Rectal smooth muscle tissue (tissue), 1 donor: ENCODE measurements at regions not wholly inside any gene's neighbourhood (a gene's known extent, or its start where the extent isn't known, plus 50 kb on each side); places are given as distances from the start of the nearest gene placed in this dataset.

Experiments
- H3K27ac ChIP-seq: one replicate; pipeline ENCODE4 v1.7.0; 2013; ENCODE audit warnings: low read depth, low read length, inconsistent platforms
- H3K27me3 ChIP-seq: one replicate; pipeline ENCODE4 v1.7.0; 2013; ENCODE audit warnings: low read length; ENCODE audit not compliant: control insufficient read depth, insufficient read depth
- H3K36me3 ChIP-seq: one replicate; pipeline ENCODE4 v1.7.0; 2013; ENCODE audit warnings: low read length; ENCODE audit not compliant: control insufficient read depth, insufficient read depth
- H3K4me1 ChIP-seq: one replicate; pipeline ENCODE4 v1.7.0; 2013; ENCODE audit warnings: low read length; ENCODE audit not compliant: control insufficient read depth, insufficient read depth
- H3K4me3 ChIP-seq: one replicate; pipeline ENCODE4 v1.7.0; 2013; ENCODE audit warnings: low read length
- H3K9ac ChIP-seq: one replicate; pipeline ENCODE4 v1.7.0; 2013; ENCODE audit warnings: low read length

DNA sequence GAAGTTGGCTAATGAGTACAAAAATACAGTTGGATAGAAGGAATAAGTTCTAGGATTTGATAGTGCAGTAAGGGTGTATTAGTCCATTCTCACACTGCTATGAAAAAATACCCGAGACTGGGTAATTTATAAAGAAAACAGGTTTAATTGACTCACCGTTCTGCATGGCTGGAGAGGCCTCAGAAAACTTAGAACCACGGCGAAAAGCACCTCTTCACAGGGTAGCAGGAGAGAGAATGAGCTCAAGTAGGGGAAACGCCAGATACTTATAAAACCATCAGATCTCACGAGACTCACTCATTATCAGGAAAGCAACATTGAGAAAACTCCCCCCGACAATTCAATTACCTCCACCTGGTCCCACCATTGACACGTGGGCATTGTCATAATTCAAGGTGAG lies 483.3 kb downstream of the TUSC7 start:
- Histone ChIP-seq H3K4me1 (no peaks in the 10 kb centered on the region), H3K9ac (no peak overlapping the region)

DNA sequence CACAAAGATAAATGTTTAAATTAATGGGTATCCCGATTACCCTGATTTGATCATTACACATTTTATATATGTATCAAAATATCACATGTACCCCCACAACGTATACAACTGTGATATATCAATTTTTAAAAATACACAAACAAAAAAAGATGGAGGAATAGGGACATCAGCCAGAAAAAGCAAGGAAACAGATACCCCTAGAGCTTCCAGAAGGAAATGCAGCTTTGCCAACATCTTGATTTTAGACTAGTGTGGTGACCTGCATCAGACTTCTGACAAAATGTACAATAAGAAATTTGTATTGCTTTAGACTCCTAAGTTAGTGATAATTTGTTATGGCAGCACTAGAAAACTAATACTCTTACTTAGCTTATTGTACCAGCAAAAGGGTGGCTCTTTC lies 483.8 kb downstream of the TUSC7 start:
- H3K4me1 ChIP-seq, result no peaks in the 10 kb centered on the region
- H3K27ac ChIP-seq, result no peak overlapping the region
- no peaks in the 10 kb centered on the region for H3K27me3 ChIP-seq
- no peaks in the 10 kb centered on the region for H3K36me3 ChIP-seq
- no peak overlapping the region for H3K9ac ChIP-seq
- no peak overlapping the region for H3K4me3 ChIP-seq

More for the DNA sequence above, 483.3 kb downstream of the TUSC7 start:
- no peak overlapping the region for H3K4me3 ChIP-seq
- no peak overlapping the region for H3K27ac ChIP-seq
- H3K36me3 ChIP-seq, result no peaks in the 10 kb centered on the region
- no peaks in the 10 kb centered on the region for H3K27me3 ChIP-seq

DNA sequence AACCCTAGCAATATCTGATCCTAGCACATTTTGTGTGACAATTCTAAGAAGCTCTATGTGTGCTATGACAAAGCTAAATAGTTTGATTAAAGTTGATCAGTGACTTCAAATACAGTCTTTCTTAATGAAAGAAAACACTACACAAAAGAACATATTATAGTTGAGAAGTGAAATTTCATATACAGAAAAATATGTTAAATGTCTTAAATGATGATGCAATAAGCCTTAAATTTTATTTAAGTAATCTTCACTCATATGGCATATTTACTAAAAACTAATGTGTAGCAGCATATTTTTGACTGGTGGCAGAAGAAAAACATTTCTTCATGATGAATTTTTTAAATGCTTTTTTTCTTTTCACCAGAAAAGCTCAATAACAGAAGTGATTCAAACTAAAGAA lies 485.5 kb downstream of the TUSC7 start:
- Histone ChIP-seq H3K9ac (no peak overlapping the region), H3K4me3 (no peak overlapping the region), H3K27ac (no peak overlapping the region), H3K4me1 (no peaks in the 10 kb centered on the region), H3K36me3 (no peaks in the 10 kb centered on the region), H3K27me3 (no peaks in the 10 kb centered on the region)

DNA sequence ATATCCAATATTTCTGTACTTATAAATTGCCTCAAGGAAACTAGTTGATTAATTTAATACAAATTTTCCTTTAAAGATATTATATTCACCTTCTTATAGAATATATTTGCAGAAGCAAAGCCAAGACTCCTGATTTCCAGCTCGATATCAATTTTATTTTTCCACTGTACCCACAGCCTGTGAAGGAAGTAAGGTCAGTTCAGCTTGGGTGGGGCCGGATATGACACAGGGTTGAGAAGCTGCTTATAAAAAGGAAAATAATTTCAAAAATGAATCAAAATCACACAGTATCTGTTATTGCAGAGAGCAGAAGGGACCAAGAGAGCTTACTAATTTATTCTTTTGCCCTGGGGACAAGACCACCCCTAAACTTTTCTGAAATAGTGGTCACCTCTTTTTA lies 491.4 kb downstream of the TUSC7 start:
- H3K27me3 ChIP-seq, result no peaks in the 10 kb centered on the region
- H3K4me3 ChIP-seq, result no peak overlapping the region
- no peaks in the 10 kb centered on the region for H3K4me1 ChIP-seq
- H3K36me3 ChIP-seq, result no peaks in the 10 kb centered on the region
- no peak overlapping the region for H3K27ac ChIP-seq
- H3K9ac ChIP-seq, result no peak overlapping the region

DNA sequence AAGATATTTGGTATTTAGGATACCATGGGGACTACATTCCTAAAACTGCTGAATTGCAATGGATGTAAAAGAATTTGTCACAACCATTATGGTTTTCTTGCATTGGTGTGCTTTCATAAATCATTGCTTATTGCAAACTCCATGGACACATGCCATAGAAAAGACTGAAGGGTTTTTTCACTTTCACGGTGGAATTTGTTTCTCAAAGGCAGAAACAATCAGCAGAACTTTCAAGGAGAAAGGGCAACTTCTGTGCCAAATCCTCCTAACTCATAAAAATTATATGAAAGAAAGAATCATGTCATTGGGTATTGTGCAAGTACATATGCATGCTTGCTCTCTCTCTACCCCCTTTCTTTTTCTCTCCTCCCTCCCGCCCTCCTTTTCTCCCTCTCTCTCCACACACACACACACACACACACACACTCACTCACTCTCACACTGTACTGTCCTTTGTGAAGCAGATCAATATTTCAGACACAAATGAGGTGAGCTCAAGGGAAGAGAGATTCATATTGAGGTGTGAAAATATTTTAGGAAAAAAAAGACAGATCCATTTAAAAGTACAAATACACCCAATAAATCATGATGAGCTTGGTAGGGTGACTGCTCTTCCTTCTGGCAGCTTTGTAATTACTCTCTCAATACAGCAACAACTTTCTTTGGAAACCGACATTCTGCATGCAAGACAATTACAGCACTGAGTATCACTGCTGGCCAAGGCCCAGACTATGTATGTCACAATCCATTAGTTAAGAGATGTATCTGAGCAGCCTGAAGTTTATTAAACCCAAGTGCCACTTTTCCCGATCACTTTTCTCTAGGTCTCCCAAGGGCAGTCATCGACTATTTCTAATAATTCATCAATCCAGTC lies 492.6 kb downstream of the TUSC7 start:
- H3K9ac ChIP-seq, result no peak overlapping the region
- no peak overlapping the region for H3K27ac ChIP-seq
- no peak overlapping the region for H3K4me3 ChIP-seq
- H3K4me1 ChIP-seq, result no peaks in the 10 kb centered on the region
- H3K36me3 ChIP-seq, result no peaks in the 10 kb centered on the region
- no peaks in the 10 kb centered on the region for H3K27me3 ChIP-seq

DNA sequence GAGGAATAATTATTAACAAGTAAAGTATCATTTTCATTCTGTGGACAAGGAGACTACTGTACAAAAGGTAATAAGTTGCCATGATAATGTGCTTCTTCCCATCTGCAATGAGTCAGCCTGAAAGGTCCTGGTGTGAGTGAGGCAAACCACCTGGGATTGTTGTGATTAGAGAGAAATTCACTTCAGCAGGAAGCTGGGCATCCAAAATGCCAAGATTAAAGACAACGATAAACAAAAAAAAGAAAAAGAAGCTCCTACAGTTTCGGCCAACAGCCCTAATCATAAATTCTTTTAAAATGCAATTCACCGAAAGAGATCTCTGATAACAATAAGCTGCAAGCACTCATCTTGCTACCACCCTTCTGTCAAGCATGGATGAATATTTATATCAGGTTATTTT lies 507.8 kb downstream of the TUSC7 start:
- no peaks in the 10 kb centered on the region for H3K36me3 ChIP-seq
- H3K9ac ChIP-seq, result no peak overlapping the region
- no peak overlapping the region for H3K4me3 ChIP-seq
- H3K27ac ChIP-seq, result no peak overlapping the region
- H3K27me3 ChIP-seq, result no peaks in the 10 kb centered on the region
- no peaks in the 10 kb centered on the region for H3K4me1 ChIP-seq

DNA sequence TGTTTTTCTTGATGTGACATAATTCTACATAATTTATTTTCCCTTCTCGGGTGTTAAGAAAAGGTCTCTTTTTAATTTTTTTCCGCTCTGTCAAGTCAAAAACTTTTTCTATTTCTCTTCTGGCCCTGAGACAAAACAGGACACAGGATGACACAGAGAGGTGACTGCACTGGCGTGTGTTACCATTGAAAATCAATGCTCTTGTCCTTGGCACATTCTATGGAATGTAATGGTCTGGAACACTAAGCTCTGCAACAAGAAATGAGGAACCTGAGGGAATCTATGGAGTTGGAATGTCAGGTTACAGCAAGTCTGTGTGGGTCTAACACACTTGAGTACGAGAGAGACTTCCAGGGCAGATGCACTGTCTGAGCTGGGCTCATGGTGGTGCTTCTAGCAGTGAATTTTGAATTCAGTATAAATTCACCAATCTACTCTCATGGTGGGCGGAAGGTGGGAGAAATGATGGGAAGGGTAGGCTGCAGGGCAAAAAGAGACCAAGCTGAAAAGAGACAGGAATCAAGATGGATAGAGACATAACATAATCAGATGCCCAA lies 508.3 kb downstream of the TUSC7 start:
- H3K36me3 ChIP-seq, result no peaks in the 10 kb centered on the region
- H3K9ac ChIP-seq, result no peak overlapping the region
- no peak overlapping the region for H3K27ac ChIP-seq
- H3K4me3 ChIP-seq, result no peak overlapping the region
- H3K4me1 ChIP-seq, result no peaks in the 10 kb centered on the region
- no peaks in the 10 kb centered on the region for H3K27me3 ChIP-seq

DNA sequence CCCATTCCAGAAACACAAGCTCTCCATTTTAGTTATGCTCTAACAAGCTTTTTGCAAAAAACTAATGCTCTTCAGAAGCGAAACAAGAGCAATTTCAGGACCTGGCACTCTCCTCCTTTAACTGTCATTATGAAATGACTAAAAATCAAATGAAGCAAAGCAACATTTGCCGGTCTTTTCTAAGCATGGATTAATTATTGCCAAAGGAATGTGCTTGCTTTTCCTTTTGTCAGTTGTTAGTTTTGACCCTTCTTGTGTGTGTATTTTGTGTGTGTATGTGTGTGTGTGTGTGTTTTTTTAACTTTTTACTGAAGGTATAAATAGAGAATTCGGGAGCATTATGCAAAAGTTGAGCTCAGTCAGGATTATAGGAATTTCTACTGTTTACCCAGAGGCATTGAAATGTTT lies 509.1 kb downstream of the TUSC7 start:
- H3K9ac ChIP-seq, result no peak overlapping the region
- H3K27ac ChIP-seq, result no peak overlapping the region

DNA sequence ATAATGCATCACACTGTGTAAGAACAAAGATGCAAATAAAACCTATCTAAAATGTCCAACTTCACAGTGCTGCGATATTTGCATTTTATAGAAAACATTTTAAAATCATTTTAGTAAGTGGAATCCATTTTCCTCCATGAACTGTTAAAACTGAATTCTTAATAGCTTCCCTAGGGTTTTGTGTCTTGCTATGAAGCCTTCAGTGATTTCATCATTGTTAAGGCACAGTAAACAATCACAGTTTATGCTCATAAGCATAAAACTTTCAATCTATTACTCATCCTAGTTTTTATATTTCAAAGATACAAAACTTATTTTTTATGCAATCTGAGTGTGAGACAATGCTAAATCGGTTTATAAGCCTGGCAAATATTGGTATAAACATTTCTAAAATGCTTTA lies 509.7 kb downstream of the TUSC7 start:
- H3K4me3 ChIP-seq, result no peak overlapping the region
- H3K4me1 ChIP-seq, result no peaks in the 10 kb centered on the region
- H3K27me3 ChIP-seq, result no peaks in the 10 kb centered on the region
- no peaks in the 10 kb centered on the region for H3K36me3 ChIP-seq
- no peak overlapping the region for H3K9ac ChIP-seq
- H3K27ac ChIP-seq, result no peak overlapping the region

More for the DNA sequence above, 509.1 kb downstream of the TUSC7 start:
- Histone ChIP-seq H3K36me3 (no peaks in the 10 kb centered on the region), H3K4me3 (no peak overlapping the region), H3K27me3 (no peaks in the 10 kb centered on the region), H3K4me1 (no peaks in the 10 kb centered on the region)

DNA sequence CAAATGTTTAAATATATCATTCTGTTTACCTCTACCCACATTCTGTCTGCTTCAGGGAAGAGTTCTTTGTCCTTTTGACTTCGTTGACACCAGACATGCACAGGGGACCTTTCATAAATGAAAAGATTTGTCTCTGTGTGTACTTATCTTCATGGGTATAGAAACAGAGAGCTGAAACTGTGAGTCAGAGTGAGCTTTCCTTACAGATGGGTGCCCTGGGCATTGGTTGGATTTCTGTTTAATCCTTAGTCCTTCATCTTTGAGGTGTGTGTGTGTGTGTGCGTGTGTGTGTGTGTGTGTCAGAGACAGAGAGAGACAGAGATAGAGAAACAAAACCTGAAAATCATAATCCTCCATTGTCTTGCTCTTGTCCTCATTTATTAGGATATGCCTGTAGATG lies 517.4 kb downstream of the TUSC7 start:
- Histone ChIP-seq H3K4me1 (no peaks in the 10 kb centered on the region), H3K9ac (no peak overlapping the region), H3K4me3 (no peak overlapping the region), H3K27me3 (no peaks in the 10 kb centered on the region), H3K36me3 (no peaks in the 10 kb centered on the region), H3K27ac (no peak overlapping the region)

DNA sequence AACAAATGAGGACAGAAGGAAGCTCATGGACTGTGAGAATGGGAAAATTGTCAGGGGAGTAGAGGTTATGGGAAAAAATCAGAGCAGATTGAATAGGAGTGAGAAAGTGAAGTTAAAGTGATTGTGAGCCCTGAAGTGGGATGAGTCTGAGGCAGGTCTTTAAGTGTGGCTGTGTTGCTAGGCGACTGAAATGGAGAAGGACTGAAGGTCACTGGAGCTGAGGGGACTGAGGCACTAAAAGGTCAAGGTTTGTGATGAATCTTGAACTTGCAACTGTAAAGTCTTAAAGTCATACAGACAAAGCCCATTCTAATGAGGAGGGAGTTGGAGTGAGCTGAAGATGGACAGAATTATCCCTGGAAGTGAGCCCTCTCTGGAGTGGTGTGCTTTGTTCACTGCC lies 518.9 kb downstream of the TUSC7 start:
- H3K9ac ChIP-seq, result no peak overlapping the region
- no peaks in the 10 kb centered on the region for H3K4me1 ChIP-seq
- H3K36me3 ChIP-seq, result no peaks in the 10 kb centered on the region
- H3K27ac ChIP-seq, result no peak overlapping the region
- no peaks in the 10 kb centered on the region for H3K27me3 ChIP-seq
- H3K4me3 ChIP-seq, result no peak overlapping the region

DNA sequence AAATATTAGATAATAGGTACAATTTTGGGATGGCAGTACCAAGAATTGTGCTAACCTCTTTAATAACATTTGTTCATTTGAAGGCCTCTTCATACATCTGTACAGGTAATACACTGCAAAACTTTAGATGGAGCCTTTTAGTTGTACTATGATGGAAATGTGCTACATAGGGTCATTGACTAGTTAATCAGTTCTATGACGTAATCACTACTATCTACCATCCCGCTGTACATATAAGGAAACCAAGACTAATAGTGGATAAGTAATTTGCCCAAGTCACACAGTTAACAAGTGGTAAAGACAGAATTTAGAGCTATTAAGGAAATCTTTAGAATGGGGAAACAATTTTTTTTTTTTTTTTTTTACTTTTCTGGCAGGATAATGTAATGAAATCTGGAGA lies 521.3 kb downstream of the TUSC7 start:
- no peaks in the 10 kb centered on the region for H3K36me3 ChIP-seq
- no peaks in the 10 kb centered on the region for H3K4me1 ChIP-seq
- no peak overlapping the region for H3K4me3 ChIP-seq
- H3K27me3 ChIP-seq, result no peaks in the 10 kb centered on the region
- H3K27ac ChIP-seq, result no peak overlapping the region
- H3K9ac ChIP-seq, result no peak overlapping the region

DNA sequence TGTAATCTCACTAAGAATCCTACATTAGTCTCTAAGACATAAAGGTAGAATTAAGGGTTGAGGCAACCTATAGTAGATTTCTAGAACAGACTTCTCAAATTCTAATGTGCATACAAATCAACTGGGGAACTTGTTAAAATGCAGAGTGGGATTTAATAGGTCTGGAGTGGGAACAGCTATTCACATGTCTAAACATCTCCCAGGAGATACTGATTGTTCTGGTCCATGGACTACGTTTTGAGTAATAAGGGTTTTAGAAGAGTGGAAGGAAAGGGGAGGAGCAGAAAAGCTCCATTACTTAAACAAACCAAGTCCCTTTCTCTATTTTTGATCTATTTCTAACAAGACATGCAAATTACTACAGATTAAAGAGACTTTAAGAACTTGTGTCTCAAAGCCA lies 524.8 kb downstream of the TUSC7 start:
- Histone ChIP-seq H3K4me1 (no peaks in the 10 kb centered on the region), H3K36me3 (no peaks in the 10 kb centered on the region), H3K4me3 (no peak overlapping the region), H3K27ac (no peak overlapping the region), H3K9ac (no peak overlapping the region), H3K27me3 (no peaks in the 10 kb centered on the region)
